ENCODE measurements at regions not wholly inside any gene's neighbourhood (a gene's known extent, or its start where the extent isn't known, plus 50 kb on each side); places are given as distances from the start of the nearest gene placed in this dataset.
"Not testable (repeated sequence)": the region's sequence is repeated elsewhere in the genome, so short reads cannot be mapped to it uniquely, and the experiment has no call there.

- DNase-seq, result no peak
Observed at GRCh38 chr13:64477146-64477545, 2753.0 kb downstream of the PCDH9 start.

GRCh38 chr13:64476041-64476568, 2754.0 kb downstream of the PCDH9 start:
- DNase-seq, result not testable (repeated sequence)

- DNase-seq, result no peak
Observed at GRCh38 chr13:64471916-64472315, 2758.2 kb downstream of the PCDH9 start.

GRCh38 chr13:64470751-64471150, 2759.4 kb downstream of the PCDH9 start:
- no peak for DNase-seq

- DNase-seq, result no peak
Observed at GRCh38 chr13:64459778-64460177, 2770.4 kb downstream of the PCDH9 start.

- no peak for DNase-seq
Observed at GRCh38 chr13:64457976-64458375, 2772.2 kb downstream of the PCDH9 start.

GRCh38 chr13:64455124-64455523, 2775.0 kb downstream of the PCDH9 start:
- DNase-seq, result no peak

GRCh38 chr13:64453831-64454230, 2776.3 kb downstream of the PCDH9 start:
- DNase-seq, result no peak

GRCh38 chr13:64446372-64446771, 2783.8 kb downstream of the PCDH9 start:
- DNase-seq, result no peak

- no peak for DNase-seq
Observed at GRCh38 chr13:64441740-64442139, 2788.4 kb downstream of the PCDH9 start.

- DNase-seq, result no peak
Observed at GRCh38 chr13:64438084-64438483, 2792.1 kb downstream of the PCDH9 start.

- no peak for DNase-seq
Observed at GRCh38 chr13:64429691-64430090, 2800.4 kb downstream of the PCDH9 start.

GRCh38 chr13:64428196-64428595, 2801.9 kb downstream of the PCDH9 start:
- DNase-seq, result no peak

GRCh38 chr13:64423467-64423866, 2806.7 kb downstream of the PCDH9 start:
- no peak for DNase-seq

GRCh38 chr13:64420181-64420580, 2810.0 kb downstream of the PCDH9 start:
- DNase-seq, result no peak

GRCh38 chr13:64417581-64417980, 2812.6 kb downstream of the PCDH9 start:
- DNase-seq, result no peak

GRCh38 chr13:64414381-64414780, 2815.8 kb downstream of the PCDH9 start:
- no peak for DNase-seq

GRCh38 chr13:64413529-64413928, 2816.6 kb downstream of the PCDH9 start:
- no peak for DNase-seq

- no peak for DNase-seq
Observed at GRCh38 chr13:64410276-64411053, 2819.7 kb downstream of the PCDH9 start.

- DNase-seq, result no peak
Observed at GRCh38 chr13:64397701-64398100, 2832.4 kb downstream of the PCDH9 start.

GRCh38 chr13:64377606-64378005, 2852.5 kb downstream of the PCDH9 start:
- no peak for DNase-seq

GRCh38 chr13:64371461-64371860, 2858.7 kb downstream of the PCDH9 start:
- no peak for DNase-seq

GRCh38 chr13:64371045-64371444, 2859.1 kb downstream of the PCDH9 start:
- DNase-seq, result no peak

GRCh38 chr13:64369121-64369520, 2861.0 kb downstream of the PCDH9 start:
- DNase-seq, result no peak

- no peak for DNase-seq
Observed at GRCh38 chr13:64362564-64362963, 2867.6 kb downstream of the PCDH9 start.

Measured in 8988T (cell line).